ENCODE measurements at regions not wholly inside any gene's neighbourhood (a gene's known extent, or its start where the extent isn't known, plus 50 kb on each side); places are given as distances from the start of the nearest gene placed in this dataset.

DNA sequence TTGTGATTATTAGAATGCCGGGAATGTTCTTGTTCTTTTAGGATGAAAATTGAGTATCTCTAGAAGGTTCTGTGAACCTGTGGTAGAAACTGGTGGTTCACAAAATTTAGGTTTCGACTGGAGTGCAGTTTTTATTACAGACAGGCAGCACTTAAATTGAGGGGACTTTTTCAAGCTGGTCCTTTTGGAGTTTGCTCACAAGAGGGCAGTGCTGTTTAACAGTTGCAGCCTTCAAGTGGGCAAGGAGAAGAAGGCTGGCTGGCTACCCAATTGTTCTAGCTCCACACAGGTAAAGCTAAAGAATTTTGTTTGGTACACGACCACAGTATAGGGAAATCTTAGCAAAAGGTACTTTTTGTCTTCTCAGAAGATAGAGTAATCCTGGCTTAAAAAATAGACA, 233.6 kb downstream of the SNX13 start:
- no peak overlapping the region for H3K4me3 ChIP-seq (ENCODE audit: low read depth in 1 of 3, low read length in 3 of 3)
- FAIRE-seq (no peak), DNase-seq (peak; percentile 37 to 59)
- no peak overlapping the region for H3K27ac ChIP-seq (ENCODE audit: low read depth in 1 of 3, low read length in 2 of 3)
- WGBS, 3 donors: 16 to 30% (median 22%) methylated on average over 3 of the region's 3 CpGs
- no peaks in the 10 kb centered on the region for H3K4me1 ChIP-seq (ENCODE audit: control insufficient read depth in 3 of 3, insufficient read depth in 2 of 3, low read depth in 1 of 3, low read length in 2 of 3)
- no peaks in the 10 kb centered on the region for H3K9me3 ChIP-seq (ENCODE audit: control insufficient read depth in 2 of 2, insufficient read depth in 1 of 2, low read depth in 1 of 2, low read length in 1 of 2)
- H3K27me3 ChIP-seq (ENCODE audit: control insufficient read depth in 3 of 3, insufficient read depth in 3 of 3, low read length in 3 of 3): peaks cover 0 to 2% (median 0%) of the 10 kb centered on the region in 3 donors
- H3K36me3 ChIP-seq (ENCODE audit: control insufficient read depth in 3 of 3, insufficient read depth in 2 of 3, low read depth in 1 of 3, low read length in 3 of 3): no peaks in the 10 kb centered on the region

- FAIRE-seq: no peak
Measured at GRCh38 chr7:17709127-17709526, 231.2 kb downstream of the SNX13 start.

DNA sequence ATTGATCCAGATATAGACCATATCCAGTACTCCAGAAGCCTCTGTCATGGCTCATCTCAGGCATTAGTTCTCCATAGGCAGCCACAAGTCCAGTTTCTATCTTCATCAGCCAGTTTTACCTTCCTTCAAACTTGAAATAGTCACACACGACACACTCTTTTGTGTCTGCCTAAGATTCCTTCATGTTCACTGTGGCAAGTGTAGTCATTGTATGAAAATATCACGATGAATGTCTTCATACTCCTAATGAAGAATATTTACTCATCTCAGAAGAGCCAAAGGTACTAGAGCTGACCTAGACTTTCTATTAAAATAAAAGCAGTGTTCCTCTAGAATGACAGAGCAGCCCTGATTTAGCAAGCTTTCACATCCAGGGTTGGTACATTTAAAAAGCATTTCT, 230.7 kb downstream of the SNX13 start:
- Histone ChIP-seq H3K27ac (ENCODE audit: low read depth in 1 of 3, low read length in 2 of 3) (no peak overlapping the region), H3K4me3 (ENCODE audit: low read depth in 1 of 3, low read length in 3 of 3) (no peak overlapping the region), H3K27me3 (ENCODE audit: control insufficient read depth in 3 of 3, insufficient read depth in 3 of 3, low read length in 3 of 3) (peaks cover 0 to 2% (median 0%) of the 10 kb centered on the region in 3 donors), H3K36me3 (ENCODE audit: control insufficient read depth in 3 of 3, insufficient read depth in 2 of 3, low read depth in 1 of 3, low read length in 3 of 3) (no peaks in the 10 kb centered on the region), H3K4me1 (ENCODE audit: control insufficient read depth in 3 of 3, insufficient read depth in 2 of 3, low read depth in 1 of 3, low read length in 2 of 3) (no peaks in the 10 kb centered on the region), H3K9me3 (ENCODE audit: control insufficient read depth in 2 of 2, insufficient read depth in 1 of 2, low read depth in 1 of 2, low read length in 1 of 2) (no peaks in the 10 kb centered on the region)
- no peak for FAIRE-seq
- no peak for DNase-seq
- 80 to 87% (median 84%) methylated on average over 2 of the region's 2 CpGs for WGBS, 3 donors

More at GRCh38 chr7:17709127-17709526, 231.2 kb downstream of the SNX13 start:
- Histone ChIP-seq H3K36me3 (ENCODE audit: control insufficient read depth in 3 of 3, insufficient read depth in 2 of 3, low read depth in 1 of 3, low read length in 3 of 3) (no peaks in the 10 kb centered on the region), H3K4me3 (ENCODE audit: low read depth in 1 of 3, low read length in 3 of 3) (no peak overlapping the region), H3K27ac (ENCODE audit: low read depth in 1 of 3, low read length in 2 of 3) (no peak overlapping the region), H3K4me1 (ENCODE audit: control insufficient read depth in 3 of 3, insufficient read depth in 2 of 3, low read depth in 1 of 3, low read length in 2 of 3) (no peaks in the 10 kb centered on the region), H3K9me3 (ENCODE audit: control insufficient read depth in 2 of 2, insufficient read depth in 1 of 2, low read depth in 1 of 2, low read length in 1 of 2) (no peaks in the 10 kb centered on the region), H3K27me3 (ENCODE audit: control insufficient read depth in 3 of 3, insufficient read depth in 3 of 3, low read length in 3 of 3) (peaks cover 0 to 2% (median 0%) of the 10 kb centered on the region in 3 donors)
- DNase-seq: no peak
- 51 to 73% (median 57%) methylated on average over 1 of the region's 1 CpG for WGBS, 3 donors

GRCh38 chr7:17710312-17710711, 230.0 kb downstream of the SNX13 start:
- WGBS, 3 donors: 71 to 86% (median 76%) methylated on average over 2 of the region's 2 CpGs
- no peak for DNase-seq
- peaks cover 0 to 2% (median 0%) of the 10 kb centered on the region in 3 donors for H3K27me3 ChIP-seq (ENCODE audit: control insufficient read depth in 3 of 3, insufficient read depth in 3 of 3, low read length in 3 of 3)
- no peaks in the 10 kb centered on the region for H3K4me1 ChIP-seq (ENCODE audit: control insufficient read depth in 3 of 3, insufficient read depth in 2 of 3, low read depth in 1 of 3, low read length in 2 of 3)
- no peak overlapping the region for H3K27ac ChIP-seq (ENCODE audit: low read depth in 1 of 3, low read length in 2 of 3)
- no peaks in the 10 kb centered on the region for H3K9me3 ChIP-seq (ENCODE audit: control insufficient read depth in 2 of 2, insufficient read depth in 1 of 2, low read depth in 1 of 2, low read length in 1 of 2)
- H3K36me3 ChIP-seq (ENCODE audit: control insufficient read depth in 3 of 3, insufficient read depth in 2 of 3, low read depth in 1 of 3, low read length in 3 of 3): no peaks in the 10 kb centered on the region
- FAIRE-seq: no peak
- no peak overlapping the region for H3K4me3 ChIP-seq (ENCODE audit: low read depth in 1 of 3, low read length in 3 of 3)

GRCh38 chr7:17713584-17713983, 226.7 kb downstream of the SNX13 start:
- Histone ChIP-seq H3K4me3 (ENCODE audit: low read depth in 1 of 3, low read length in 3 of 3) (no peak overlapping the region), H3K27ac (ENCODE audit: low read depth in 1 of 3, low read length in 2 of 3) (no peak overlapping the region), H3K9me3 (ENCODE audit: control insufficient read depth in 2 of 2, insufficient read depth in 1 of 2, low read depth in 1 of 2, low read length in 1 of 2) (no peaks in the 10 kb centered on the region), H3K36me3 (ENCODE audit: control insufficient read depth in 3 of 3, insufficient read depth in 2 of 3, low read depth in 1 of 3, low read length in 3 of 3) (no peaks in the 10 kb centered on the region), H3K27me3 (ENCODE audit: control insufficient read depth in 3 of 3, insufficient read depth in 3 of 3, low read length in 3 of 3) (peaks cover 0 to 2% (median 0%) of the 10 kb centered on the region in 3 donors), H3K4me1 (ENCODE audit: control insufficient read depth in 3 of 3, insufficient read depth in 2 of 3, low read depth in 1 of 3, low read length in 2 of 3) (no peaks in the 10 kb centered on the region)
- no peak for FAIRE-seq
- 100% methylated on average over 1 of the region's 1 CpG; no CpG with 5 or more reads in 2 of the 3 donors for WGBS, 3 donors
- no peak for DNase-seq

GRCh38 chr7:17716816-17717215, 223.5 kb downstream of the SNX13 start:
- WGBS, 3 donors: 38 to 67% (median 51%) methylated on average over 2 of the region's 2 CpGs

DNA sequence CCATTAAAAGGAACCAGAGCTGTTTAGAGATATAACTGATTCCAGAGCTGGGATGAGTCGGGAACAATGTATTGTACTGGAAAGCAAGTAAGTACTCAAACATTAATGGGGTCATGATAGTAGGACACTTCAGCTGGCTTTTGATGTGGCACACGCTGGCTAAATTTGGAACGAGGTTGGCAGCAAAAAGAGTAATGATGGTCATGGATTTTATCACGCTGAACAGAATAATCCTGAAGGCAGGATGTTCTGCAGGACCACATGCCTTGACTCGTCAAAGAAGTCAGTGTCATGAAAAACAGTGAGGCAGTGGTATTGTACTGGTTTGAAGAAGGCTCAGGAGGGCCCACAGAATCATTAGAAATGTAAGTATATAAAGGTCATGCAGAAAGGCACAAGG, 220.3 kb downstream of the SNX13 start:
- DNase-seq: no peak
- WGBS, 3 donors: 89 to 92% (median 92%) methylated on average over 5 of the region's 5 CpGs
- H3K36me3 ChIP-seq (ENCODE audit: control insufficient read depth in 3 of 3, insufficient read depth in 2 of 3, low read depth in 1 of 3, low read length in 3 of 3): no peaks in the 10 kb centered on the region

More at GRCh38 chr7:17716816-17717215, 223.5 kb downstream of the SNX13 start:
- no peaks in the 10 kb centered on the region for H3K36me3 ChIP-seq (ENCODE audit: control insufficient read depth in 3 of 3, insufficient read depth in 2 of 3, low read depth in 1 of 3, low read length in 3 of 3)
- FAIRE-seq (no peak), DNase-seq (no peak)
- no peak overlapping the region for H3K4me3 ChIP-seq (ENCODE audit: low read depth in 1 of 3, low read length in 3 of 3)
- no peak overlapping the region for H3K27ac ChIP-seq (ENCODE audit: low read depth in 1 of 3, low read length in 2 of 3)
- no peaks in the 10 kb centered on the region for H3K4me1 ChIP-seq (ENCODE audit: control insufficient read depth in 3 of 3, insufficient read depth in 2 of 3, low read depth in 1 of 3, low read length in 2 of 3)
- no peaks in the 10 kb centered on the region for H3K9me3 ChIP-seq (ENCODE audit: control insufficient read depth in 2 of 2, insufficient read depth in 1 of 2, low read depth in 1 of 2, low read length in 1 of 2)
- H3K27me3 ChIP-seq (ENCODE audit: control insufficient read depth in 3 of 3, insufficient read depth in 3 of 3, low read length in 3 of 3): no peaks in the 10 kb centered on the region

GRCh38 chr7:17721736-17722285, 218.5 kb downstream of the SNX13 start:
- no peak overlapping the region for H3K27ac ChIP-seq (ENCODE audit: low read depth in 1 of 3, low read length in 2 of 3)
- no peaks in the 10 kb centered on the region for H3K27me3 ChIP-seq (ENCODE audit: control insufficient read depth in 3 of 3, insufficient read depth in 3 of 3, low read length in 3 of 3)
- no peaks in the 10 kb centered on the region for H3K9me3 ChIP-seq (ENCODE audit: control insufficient read depth in 2 of 2, insufficient read depth in 1 of 2, low read depth in 1 of 2, low read length in 1 of 2)
- H3K4me1 ChIP-seq (ENCODE audit: control insufficient read depth in 3 of 3, insufficient read depth in 2 of 3, low read depth in 1 of 3, low read length in 2 of 3): no peaks in the 10 kb centered on the region
- no peaks in the 10 kb centered on the region for H3K36me3 ChIP-seq (ENCODE audit: control insufficient read depth in 3 of 3, insufficient read depth in 2 of 3, low read depth in 1 of 3, low read length in 3 of 3)
- H3K4me3 ChIP-seq (ENCODE audit: low read depth in 1 of 3, low read length in 3 of 3): no peak overlapping the region
- FAIRE-seq: no peak
- DNase-seq: no peak

More for the DNA sequence above, 220.3 kb downstream of the SNX13 start:
- no peak for FAIRE-seq
- no peaks in the 10 kb centered on the region for H3K27me3 ChIP-seq (ENCODE audit: control insufficient read depth in 3 of 3, insufficient read depth in 3 of 3, low read length in 3 of 3)
- H3K4me3 ChIP-seq (ENCODE audit: low read depth in 1 of 3, low read length in 3 of 3): no peak overlapping the region
- H3K9me3 ChIP-seq (ENCODE audit: control insufficient read depth in 2 of 2, insufficient read depth in 1 of 2, low read depth in 1 of 2, low read length in 1 of 2): no peaks in the 10 kb centered on the region
- H3K27ac ChIP-seq (ENCODE audit: low read depth in 1 of 3, low read length in 2 of 3): no peak overlapping the region
- no peaks in the 10 kb centered on the region for H3K4me1 ChIP-seq (ENCODE audit: control insufficient read depth in 3 of 3, insufficient read depth in 2 of 3, low read depth in 1 of 3, low read length in 2 of 3)

DNA sequence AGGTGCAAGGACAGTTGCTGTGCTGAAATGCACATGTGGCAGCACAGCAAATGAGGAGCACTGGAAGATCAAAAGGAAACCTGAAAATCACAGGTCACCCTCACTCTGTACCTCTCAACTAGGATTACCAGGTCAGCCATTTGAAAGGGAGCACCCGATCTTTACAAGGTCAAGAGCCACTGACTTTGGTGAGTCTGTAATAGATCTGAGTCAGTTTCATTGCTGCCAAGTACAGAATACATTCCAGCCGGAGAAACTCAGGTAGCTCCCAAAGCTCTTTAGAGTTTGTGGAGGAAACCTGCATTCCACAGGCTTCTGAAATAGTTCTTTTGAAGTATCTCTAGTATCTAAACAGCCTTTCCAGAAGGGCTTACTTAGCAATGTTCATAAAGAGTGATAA, 217.5 kb downstream of the SNX13 start:
- H3K9me3 ChIP-seq (ENCODE audit: control insufficient read depth in 2 of 2, insufficient read depth in 1 of 2, low read depth in 1 of 2, low read length in 1 of 2): no peaks in the 10 kb centered on the region
- H3K4me1 ChIP-seq (ENCODE audit: control insufficient read depth in 3 of 3, insufficient read depth in 2 of 3, low read depth in 1 of 3, low read length in 2 of 3): no peaks in the 10 kb centered on the region
- H3K27me3 ChIP-seq (ENCODE audit: control insufficient read depth in 3 of 3, insufficient read depth in 3 of 3, low read length in 3 of 3): no peaks in the 10 kb centered on the region
- H3K36me3 ChIP-seq (ENCODE audit: control insufficient read depth in 3 of 3, insufficient read depth in 2 of 3, low read depth in 1 of 3, low read length in 3 of 3): no peaks in the 10 kb centered on the region
- 60 to 81% (median 70%) methylated on average over 2 of the region's 2 CpGs for WGBS, 3 donors
- H3K4me3 ChIP-seq (ENCODE audit: low read depth in 1 of 3, low read length in 3 of 3): peak overlapping the region in 1 of 3 donors; percentile 13
- no peak overlapping the region for H3K27ac ChIP-seq (ENCODE audit: low read depth in 1 of 3, low read length in 2 of 3)
- no peak for DNase-seq
- FAIRE-seq: no peak
